Stimulated activated naive B cell treated with anti-CD40 and anti-IgM and Interleukin-4, amounts not matched to agents 10 μg/mL and 1 μg/mL and 100 μg/mL, for 72 hours (primary cell): ENCODE measurements at regions not wholly inside any gene's neighbourhood (a gene's known extent, or its start where the extent isn't known, plus 50 kb on each side); places are given as distances from the start of the nearest gene placed in this dataset.
"Not testable (repeated sequence)": the region's sequence is repeated elsewhere in the genome, so short reads cannot be mapped to it uniquely, and the experiment has no call there.

Experiments
- ATAC-seq, 2 donors: fragments of 150-1000 bp; cut with Tn5 transposase; replicated peaks; 2 replicates each; pipeline ENCODE4 v1.10.0; 2021; ENCODE audit warnings: moderate library complexity in 1 of 2
- DNase-seq: peaks from one replicate; pipeline ENCODE4 v3.0.0; 2021
- H3K27ac Mint-ChIP-seq: one replicate; pipeline ENCODE4 v1.8.0; 2022; ENCODE audit warnings: mild to moderate bottlenecking, mixed read lengths
- H3K27me3 Mint-ChIP-seq, 2 donors: one replicate each; pipeline ENCODE4 v1.8.0; 2022; ENCODE audit warnings: mixed read lengths in 2 of 2
- H3K36me3 Mint-ChIP-seq, 2 donors: one replicate each; pipeline ENCODE4 v1.8.0; 2022; ENCODE audit warnings: mixed read lengths in 2 of 2, mild to moderate bottlenecking in 1 of 2
- H3K4me1 Mint-ChIP-seq, 2 donors: one replicate each; pipeline ENCODE4 v1.8.0; 2022; ENCODE audit warnings: mixed read lengths in 2 of 2, mild to moderate bottlenecking in 1 of 2
- H3K4me3 Mint-ChIP-seq, 2 donors: one replicate each; pipeline ENCODE4 v1.8.0; 2022; ENCODE audit warnings: mild to moderate bottlenecking in 2 of 2, mixed read lengths in 2 of 2, moderate library complexity in 1 of 2
- H3K9me3 Mint-ChIP-seq, 2 donors: one replicate each; pipeline ENCODE4 v1.8.0; 2022; ENCODE audit warnings: mixed read lengths in 2 of 2, mild to moderate bottlenecking in 1 of 2

DNA sequence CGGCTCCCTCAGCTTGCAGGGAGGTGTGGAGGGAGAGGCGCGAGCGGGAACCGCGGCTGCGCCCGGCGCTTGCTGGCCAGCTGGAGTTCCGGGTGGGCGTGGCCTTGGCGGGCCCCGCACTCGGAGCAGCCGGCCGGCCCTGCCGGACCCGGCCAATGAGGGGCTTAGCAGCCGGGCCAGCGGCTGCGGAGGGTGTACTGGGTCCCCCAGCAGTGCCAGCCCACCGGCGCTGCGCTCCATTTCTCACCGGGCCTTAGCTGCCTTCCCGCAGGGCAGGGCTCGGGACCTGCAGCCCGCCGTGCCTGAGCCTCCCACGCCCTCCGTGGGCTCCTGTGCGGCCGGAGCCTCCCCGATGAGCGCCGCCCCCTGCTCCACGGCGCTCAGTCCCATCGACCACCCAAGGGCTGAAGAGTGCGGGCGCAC, 206.0 kb downstream of the ZWINT start:
- H3K27ac Mint-ChIP-seq, H3K4me1 Mint-ChIP-seq, H3K27me3 Mint-ChIP-seq: not testable (repeated sequence)

DNA sequence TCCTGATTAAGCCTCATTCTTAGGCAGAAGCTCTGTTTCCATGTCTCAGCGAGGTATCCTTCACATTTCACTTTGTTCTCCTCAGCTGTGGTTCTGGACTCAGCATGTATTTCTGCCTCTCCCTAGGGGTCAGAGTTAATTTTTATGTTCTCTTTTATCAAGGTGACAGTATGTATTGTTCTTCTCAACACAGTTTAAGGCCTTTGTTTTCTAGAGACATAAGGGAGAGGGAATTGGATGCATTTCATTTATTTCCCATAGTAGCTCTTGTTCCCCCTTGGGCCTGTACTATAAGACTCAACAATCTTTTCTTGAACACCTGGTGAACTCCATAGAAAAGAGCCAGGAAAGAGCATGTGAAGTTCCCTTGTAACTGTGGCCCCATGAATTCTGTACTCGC, 214.3 kb downstream of the ZWINT start:
- Mint-ChIP-seq H3K4me1 (no peaks in the 10 kb centered on the region), H3K27ac (no peak overlapping the region), H3K4me3 (no peak overlapping the region), H3K27me3 (no peaks in the 10 kb centered on the region), H3K36me3 (no peaks in the 10 kb centered on the region), H3K9me3 (peaks cover 4 to 6% of the 10 kb centered on the region in 2 donors)
- ATAC-seq (no peak), DNase-seq (no peak)

More for the DNA sequence above, 206.0 kb downstream of the ZWINT start:
- ATAC-seq, H3K9me3 Mint-ChIP-seq, DNase-seq, H3K36me3 Mint-ChIP-seq, H3K4me3 Mint-ChIP-seq: not testable (repeated sequence)

GRCh38 chr10:56142092-56142728, 218.8 kb downstream of the ZWINT start:
- no peak overlapping the region for H3K27ac Mint-ChIP-seq
- H3K36me3 Mint-ChIP-seq: no peaks in the 10 kb centered on the region
- no peak overlapping the region for H3K4me3 Mint-ChIP-seq
- H3K9me3 Mint-ChIP-seq: peaks cover 2 to 6% of the 10 kb centered on the region in 2 donors
- no peaks in the 10 kb centered on the region for H3K27me3 Mint-ChIP-seq
- ATAC-seq: no peak
- H3K4me1 Mint-ChIP-seq: no peaks in the 10 kb centered on the region
- DNase-seq: no peak

DNA sequence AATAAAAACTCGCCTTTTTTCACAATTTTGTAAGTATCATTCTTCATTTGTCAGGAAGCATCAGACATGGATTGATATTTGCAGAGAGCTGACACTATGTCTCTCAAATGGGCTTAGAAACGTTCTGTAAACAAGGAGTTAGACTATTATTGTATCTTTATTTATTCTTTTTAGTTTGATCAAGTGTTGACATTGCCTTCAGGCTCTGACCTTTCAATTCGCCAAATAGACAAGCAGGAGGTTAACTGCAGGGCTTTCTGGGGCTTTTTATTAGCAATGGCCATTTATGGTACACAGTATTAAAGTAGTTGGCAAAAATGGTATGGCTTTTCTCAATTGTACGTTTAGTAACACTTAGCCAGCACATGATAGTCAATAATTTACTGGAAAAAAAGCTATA, 221.7 kb downstream of the ZWINT start:
- Mint-ChIP-seq H3K9me3 (peaks cover 0 to 6% of the 10 kb centered on the region in 2 donors), H3K4me3 (no peak overlapping the region), H3K27ac (no peak overlapping the region), H3K27me3 (no peaks in the 10 kb centered on the region), H3K36me3 (no peaks in the 10 kb centered on the region), H3K4me1 (no peaks in the 10 kb centered on the region)
- ATAC-seq (no peak), DNase-seq (no peak)

- no peak for DNase-seq
- H3K27me3 Mint-ChIP-seq: no peaks in the 10 kb centered on the region
- no peaks in the 10 kb centered on the region for H3K36me3 Mint-ChIP-seq
- H3K27ac Mint-ChIP-seq: no peak overlapping the region
- no peaks in the 10 kb centered on the region for H3K9me3 Mint-ChIP-seq
- no peaks in the 10 kb centered on the region for H3K4me1 Mint-ChIP-seq
- H3K4me3 Mint-ChIP-seq: no peak overlapping the region
- ATAC-seq: no peak
Observed at GRCh38 chr10:56135828-56136227, 225.2 kb downstream of the ZWINT start.

- H3K4me3 Mint-ChIP-seq: no peak overlapping the region
- no peaks in the 10 kb centered on the region for H3K27me3 Mint-ChIP-seq
- H3K4me1 Mint-ChIP-seq: no peaks in the 10 kb centered on the region
- no peaks in the 10 kb centered on the region for H3K9me3 Mint-ChIP-seq
- no peak overlapping the region for H3K27ac Mint-ChIP-seq
- ATAC-seq: no peak
- no peaks in the 10 kb centered on the region for H3K36me3 Mint-ChIP-seq
- no peak for DNase-seq
Observed at GRCh38 chr10:56123247-56123646, 237.8 kb downstream of the ZWINT start.

- Mint-ChIP-seq H3K4me1 (no peaks in the 10 kb centered on the region), H3K36me3 (no peaks in the 10 kb centered on the region), H3K27me3 (no peaks in the 10 kb centered on the region), H3K27ac (no peak overlapping the region), H3K4me3 (no peak overlapping the region), H3K9me3 (no peaks in the 10 kb centered on the region)
- ATAC-seq (no peak), DNase-seq (no peak)
Observed at GRCh38 chr10:56116684-56117083, 244.4 kb downstream of the ZWINT start.

DNA sequence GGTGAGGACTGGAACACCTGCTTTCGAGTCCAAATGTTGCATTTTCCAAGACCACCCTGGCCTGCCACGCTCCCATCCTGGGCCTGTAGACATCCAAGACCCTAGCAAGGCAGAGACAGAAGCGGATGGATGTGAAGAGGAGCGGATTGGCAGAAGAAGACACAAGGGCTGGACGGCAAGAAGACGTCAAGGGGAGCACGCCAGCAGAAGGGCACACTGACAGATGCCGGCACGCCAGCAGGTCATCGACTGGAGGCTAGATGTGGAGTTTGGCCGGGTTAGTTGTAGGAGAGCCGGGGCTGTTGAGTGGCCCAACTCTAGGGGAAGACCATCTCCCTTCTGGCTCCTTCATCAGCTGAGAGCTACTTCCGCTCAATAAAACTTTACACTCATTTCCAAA, 251.6 kb downstream of the ZWINT start:
- Mint-ChIP-seq H3K36me3 (no peaks in the 10 kb centered on the region), H3K27ac (no peak overlapping the region), H3K4me3 (no peak overlapping the region), H3K27me3 (no peaks in the 10 kb centered on the region), H3K9me3 (no peaks in the 10 kb centered on the region), H3K4me1 (no peaks in the 10 kb centered on the region)
- ATAC-seq (no peak), DNase-seq (no peak)

GRCh38 chr10:56104923-56105322, 256.1 kb downstream of the ZWINT start:
- Mint-ChIP-seq H3K27me3 (no peaks in the 10 kb centered on the region), H3K4me1 (no peaks in the 10 kb centered on the region), H3K4me3 (no peak overlapping the region), H3K9me3 (peaks cover 1 to 4% of the 10 kb centered on the region in 2 donors), H3K27ac (no peak overlapping the region), H3K36me3 (no peaks in the 10 kb centered on the region)
- DNase-seq (no peak), ATAC-seq (no peak)

DNA sequence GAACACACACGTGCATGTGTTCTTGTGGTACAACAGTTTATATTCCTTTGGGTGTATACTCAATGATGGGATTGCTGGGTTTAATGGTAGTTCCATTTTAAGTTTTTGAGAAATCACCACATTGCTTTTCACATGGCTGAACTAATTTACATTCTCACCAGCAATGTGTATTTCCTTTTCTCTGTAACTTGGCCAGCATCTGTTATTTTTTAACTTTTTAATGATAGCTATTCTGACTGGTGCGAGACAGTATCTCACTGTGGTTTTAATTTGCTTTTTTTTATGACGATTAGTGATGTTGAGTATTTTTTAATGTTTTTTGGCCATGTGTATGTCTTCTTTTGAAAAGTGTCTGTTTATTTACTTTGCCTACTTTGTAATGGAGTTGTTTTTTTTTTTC, 256.6 kb downstream of the ZWINT start:
- Mint-ChIP-seq H3K27me3 (no peaks in the 10 kb centered on the region), H3K36me3 (no peaks in the 10 kb centered on the region), H3K4me3 (no peak overlapping the region), H3K27ac (no peak overlapping the region), H3K4me1 (no peaks in the 10 kb centered on the region), H3K9me3 (peaks cover 1 to 4% of the 10 kb centered on the region in 2 donors)
- no peak for ATAC-seq
- DNase-seq: no peak

- Mint-ChIP-seq H3K9me3 (peaks cover 0 to 2% of the 10 kb centered on the region in 2 donors), H3K4me1 (no peaks in the 10 kb centered on the region), H3K27ac (no peak overlapping the region), H3K36me3 (no peaks in the 10 kb centered on the region), H3K4me3 (no peak overlapping the region), H3K27me3 (no peaks in the 10 kb centered on the region)
- ATAC-seq (no peak), DNase-seq (no peak)
Observed at GRCh38 chr10:56096226-56096517, 264.9 kb downstream of the ZWINT start.

GRCh38 chr10:56095506-56096225, 265.4 kb downstream of the ZWINT start:
- no peak overlapping the region for H3K4me3 Mint-ChIP-seq
- no peaks in the 10 kb centered on the region for H3K4me1 Mint-ChIP-seq
- ATAC-seq (no peak), DNase-seq (no peak)
- no peaks in the 10 kb centered on the region for H3K36me3 Mint-ChIP-seq
- no peak overlapping the region for H3K27ac Mint-ChIP-seq
- peaks cover under 1 to 2% of the 10 kb centered on the region in 2 donors for H3K9me3 Mint-ChIP-seq
- H3K27me3 Mint-ChIP-seq: no peaks in the 10 kb centered on the region

DNA sequence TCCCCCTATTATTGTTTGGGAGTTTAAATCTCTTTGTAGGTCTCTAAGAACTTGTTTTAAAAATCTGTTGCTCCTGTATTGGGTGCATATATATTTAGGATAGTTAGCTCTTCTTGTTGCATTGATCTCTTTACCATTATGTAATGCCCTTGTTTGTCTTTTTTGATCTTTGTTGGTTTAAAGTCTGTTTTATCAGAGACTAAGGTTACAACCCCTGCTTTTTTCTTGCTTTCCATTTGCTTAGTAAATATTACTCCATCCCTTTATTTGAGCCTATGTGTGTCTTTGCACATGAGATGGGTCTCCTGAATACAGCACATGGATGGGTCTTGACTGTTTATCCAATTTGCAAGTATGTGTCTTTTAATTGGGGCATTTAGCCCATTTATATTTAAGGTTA, 267.4 kb downstream of the ZWINT start:
- ATAC-seq, H3K9me3 Mint-ChIP-seq, H3K36me3 Mint-ChIP-seq, H3K27ac Mint-ChIP-seq, H3K4me1 Mint-ChIP-seq, H3K27me3 Mint-ChIP-seq, DNase-seq, H3K4me3 Mint-ChIP-seq: not testable (repeated sequence)

GRCh38 chr10:56091872-56092271, 269.2 kb downstream of the ZWINT start:
- DNase-seq (no peak), ATAC-seq (no peak)
- no peak overlapping the region for H3K27ac Mint-ChIP-seq
- peaks cover 5% of the 10 kb centered on the region in 2 donors for H3K9me3 Mint-ChIP-seq
- no peak overlapping the region for H3K4me3 Mint-ChIP-seq
- no peaks in the 10 kb centered on the region for H3K27me3 Mint-ChIP-seq
- H3K4me1 Mint-ChIP-seq: no peaks in the 10 kb centered on the region
- H3K36me3 Mint-ChIP-seq: no peaks in the 10 kb centered on the region

DNA sequence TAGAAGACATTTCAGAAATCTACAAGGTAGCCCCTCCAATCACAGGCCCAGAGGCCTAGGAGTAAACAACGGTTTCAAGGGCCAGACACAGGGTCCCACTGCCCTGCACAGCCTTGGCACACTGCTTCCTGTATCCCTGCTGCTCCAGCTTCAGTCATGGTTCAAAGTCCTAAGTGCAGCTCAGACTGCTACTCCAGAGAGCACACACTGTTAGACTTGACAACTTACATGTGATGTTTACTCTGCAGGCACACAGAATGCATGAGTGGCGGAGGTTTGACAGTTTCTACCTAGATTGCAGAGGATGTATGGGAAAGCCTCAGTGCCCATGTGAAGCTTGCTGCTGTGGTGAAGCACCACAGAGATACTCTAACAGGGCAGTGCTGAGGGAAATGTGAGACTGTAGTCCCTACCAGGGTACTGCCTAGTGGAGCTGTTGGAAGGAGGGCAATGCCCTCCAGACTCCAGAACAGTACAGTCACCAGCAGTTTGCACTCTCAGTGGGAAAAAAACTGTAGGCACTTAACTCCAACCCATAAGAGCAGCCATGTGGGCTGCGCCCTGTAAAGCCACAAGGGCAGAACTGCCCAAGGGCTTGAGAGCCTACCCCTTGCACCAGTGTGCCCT, 270.0 kb downstream of the ZWINT start:
- Mint-ChIP-seq H3K27me3 (no peaks in the 10 kb centered on the region), H3K4me3 (no peak overlapping the region)
- DNase-seq: no peak

More for the DNA sequence above, 270.0 kb downstream of the ZWINT start:
- H3K4me1 Mint-ChIP-seq: no peaks in the 10 kb centered on the region
- no peak for ATAC-seq
- no peaks in the 10 kb centered on the region for H3K36me3 Mint-ChIP-seq
- peaks cover 5% of the 10 kb centered on the region in 2 donors for H3K9me3 Mint-ChIP-seq
- no peak overlapping the region for H3K27ac Mint-ChIP-seq
